ENCODE measurements at regions not wholly inside any gene's neighbourhood (a gene's known extent, or its start where the extent isn't known, plus 50 kb on each side); places are given as distances from the start of the nearest gene placed in this dataset.

GRCh38 chr6:40733290-40733689 is 146.1 kb upstream of the LRFN2 start:
- Histone ChIP-seq H3K4me2 (ENCODE audit: low read depth, low read length) (no peak overlapping the region), H3K9me3 (ENCODE audit: low read length) (no peaks in the 10 kb centered on the region), H2AFZ (ENCODE audit: low read length) (no peak overlapping the region), H3K4me3 (replicated peaks in 1 of 3; ENCODE audit: insufficient read depth in 1 of 3, low read depth in 2 of 3, low read length in 3 of 3) (no peak overlapping the region), H4K20me1 (ENCODE audit: insufficient read depth, low read length) (no peaks in the 10 kb centered on the region), H3K9ac (ENCODE audit: insufficient read depth, low read depth, low read length) (no peak overlapping the region), H3K79me2 (ENCODE audit: insufficient read depth, low read length) (no peaks in the 10 kb centered on the region), H3K4me1 (ENCODE audit: insufficient read depth, low read length) (no peaks in the 10 kb centered on the region), H3K36me3 (replicated peaks in 1 of 2; ENCODE audit: control insufficient read depth in 1 of 2, insufficient read depth in 2 of 2, low read length in 2 of 2) (no peaks in the 10 kb centered on the region), H3K27ac (ENCODE audit: extremely low read length, insufficient read depth, low read length) (no peak overlapping the region), H3K27me3 (ENCODE audit: control insufficient read depth in 1 of 2, insufficient read depth in 2 of 2, low read length in 2 of 2) (peaks cover 2 to 34% of the 10 kb centered on the region in 2 experiments; a peak in 3 of 5 replicates)
- BruUV-seq (replicated peaks), result no TSS peak
- 4% methylated on average over 1 of the region's 1 CpG for WGBS (ENCODE audit: low lambda C conversion rate)
- POLR2A ChIA-PET, result no interaction called here
- in situ Hi-C loops (cut with HindIII; ENCODE audit: extremely low pct_ligation_motif_present, low pct_unique_long_range_greater_than_20kb) (no loop called here), intact Hi-C loops (cut with micrococcal nuclease; ENCODE audit: unreplicated experiment) (no loop called here)
- FAIRE-seq, result no peak
- ATAC-seq, result no peak
- no peak for TF ChIP-seq ZNF335 (CRISPR knock-in tag; IDR thresholded peaks at IDR 0.05)
- no peak for TF ChIP-seq MED13 (CRISPR knock-in tag; IDR thresholded peaks at IDR 0.05)
- TF ChIP-seq THAP9 (CRISPR knock-in tag; IDR thresholded peaks at IDR 0.05; ENCODE audit: borderline replicate concordance), result no peak
- no peak for TF ChIP-seq ZBTB21 (CRISPR knock-in tag; IDR thresholded peaks at IDR 0.05)
- TF ChIP-seq ZMYM2 (CRISPR knock-in tag; IDR thresholded peaks at IDR 0.05), result no peak
- no peak for TF ChIP-seq KLF6 (CRISPR knock-in tag; IDR thresholded peaks at IDR 0.05)
- TF ChIP-seq CEBPB (IDR thresholded peaks at IDR 0.05; ENCODE audit: borderline replicate concordance, low read depth, low read length), result no peak
- TF ChIP-seq XRCC5 (optimal IDR thresholded peaks at IDR 0.05; ENCODE audit: low read length), result no peak
- TF ChIP-seq ZBTB43 (CRISPR knock-in tag; conservative IDR thresholded peaks at IDR 0.05), result no peak
- DNase-seq (ENCODE audit: low spot score), result no peak
- CTCF ChIA-PET (ENCODE audit: low intra/inter-chr PET ratio, low total read pairs), result no interaction called here
